BE2C (cell line): ENCODE measurements at regions not wholly inside any gene's neighbourhood (a gene's known extent, or its start where the extent isn't known, plus 50 kb on each side); places are given as distances from the start of the nearest gene placed in this dataset.

ENCODE experiments used
- DNase-seq: peaks from one replicate; pipeline ENCODE4 v3.0.0-alpha.2; 2020
- H3K27me3 ChIP-seq: fragments of 250-450 bp; sonication (Bioruptor Pico); 2 replicates; pipeline ENCODE4 v1.5.1; 2020; ENCODE audit warnings: mild to moderate bottlenecking
- H3K36me3 ChIP-seq: fragments of 250-450 bp; sonication (Bioruptor Pico); 2 replicates; pipeline ENCODE4 v1.5.1; 2020; ENCODE audit warnings: mild to moderate bottlenecking
- H3K4me1 ChIP-seq: fragments of 250-450 bp; sonication (Bioruptor Pico); 2 replicates; pipeline ENCODE4 v1.5.1; 2020
- H3K4me3 ChIP-seq: 2 replicates; pipeline ENCODE4 v1.5.1; 2011; ENCODE audit warnings: low read depth, low read length
- H3K9me3 ChIP-seq: fragments of 250-450 bp; sonication (Bioruptor Pico); 2 replicates; pipeline ENCODE4 v1.5.1; 2020
- TF ChIP-seq, protein P1 (sequence below): IDR thresholded peaks from 2 replicates; pipeline ENCODE4 v1.5.1; 2012; ENCODE audit warnings: mild to moderate bottlenecking, low read depth, low read length

DNA sequence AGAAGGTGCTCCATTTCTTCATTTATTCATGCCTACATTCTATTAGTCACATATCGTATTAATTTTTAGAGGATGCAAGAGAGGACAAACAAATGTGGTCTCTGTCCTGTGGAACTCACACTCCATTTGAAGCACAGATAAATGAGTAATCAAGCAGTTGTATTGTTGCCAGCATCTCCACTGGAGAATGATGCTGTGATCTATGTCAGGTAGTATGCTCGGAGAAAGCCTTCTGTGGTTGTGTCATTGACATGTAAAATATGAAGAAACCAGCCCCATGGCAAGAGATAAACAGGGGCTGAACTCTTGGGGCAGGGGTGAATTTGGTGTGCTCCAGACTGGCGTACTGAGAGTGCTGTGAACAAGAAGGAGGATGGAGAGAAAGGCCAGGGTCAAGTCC lies 101.2 kb downstream of the FASLG start:
- no peaks in the 10 kb centered on the region for H3K27me3 ChIP-seq

DNA sequence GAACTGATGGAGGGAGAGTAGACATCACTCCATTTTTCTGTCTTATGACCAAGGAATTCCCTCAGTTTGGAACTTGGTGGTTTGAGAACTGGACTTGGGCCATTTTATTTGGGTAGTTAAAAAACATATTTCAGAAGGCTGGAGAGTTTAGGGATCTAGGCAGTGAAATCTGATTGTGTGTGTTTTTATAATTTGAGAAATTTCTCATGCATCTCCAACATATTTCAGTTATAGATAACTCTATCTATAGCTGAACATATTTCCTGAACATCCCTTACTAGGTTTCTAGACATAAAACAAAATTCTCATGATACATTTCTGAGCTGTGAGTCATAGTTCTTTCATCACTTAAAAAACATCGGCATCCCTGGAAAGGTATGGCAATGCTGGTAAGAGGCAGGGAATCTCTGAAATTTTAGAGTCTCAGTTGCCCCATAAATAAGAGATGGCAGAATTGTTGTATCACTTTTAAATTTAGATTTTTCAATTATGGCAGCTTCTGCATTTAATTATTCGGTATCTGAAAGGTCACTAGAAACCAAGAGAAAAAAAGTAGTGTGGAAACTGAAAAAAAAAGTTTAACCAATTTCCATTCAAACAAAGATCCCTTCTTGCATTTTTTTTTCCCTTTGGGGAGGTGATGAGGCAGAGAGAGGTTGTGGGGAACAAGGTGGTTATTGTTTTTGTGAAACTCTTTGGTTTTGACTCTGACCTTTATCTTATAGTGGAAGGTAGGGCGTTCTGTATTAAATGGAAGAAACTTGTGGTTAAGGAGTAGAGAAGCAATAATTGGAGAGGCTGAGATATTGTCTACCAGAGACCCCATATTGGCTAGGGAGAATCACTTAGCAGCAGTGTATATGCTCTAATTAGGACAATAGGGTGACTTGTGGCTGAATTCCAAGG lies 102.9 kb downstream of the FASLG start:
- no peaks in the 10 kb centered on the region for H3K4me1 ChIP-seq
- no peak for DNase-seq
- H3K36me3 ChIP-seq = no peaks in the 10 kb centered on the region
- no peak overlapping the region for H3K4me3 ChIP-seq
- TF ChIP-seq, protein P1, sequence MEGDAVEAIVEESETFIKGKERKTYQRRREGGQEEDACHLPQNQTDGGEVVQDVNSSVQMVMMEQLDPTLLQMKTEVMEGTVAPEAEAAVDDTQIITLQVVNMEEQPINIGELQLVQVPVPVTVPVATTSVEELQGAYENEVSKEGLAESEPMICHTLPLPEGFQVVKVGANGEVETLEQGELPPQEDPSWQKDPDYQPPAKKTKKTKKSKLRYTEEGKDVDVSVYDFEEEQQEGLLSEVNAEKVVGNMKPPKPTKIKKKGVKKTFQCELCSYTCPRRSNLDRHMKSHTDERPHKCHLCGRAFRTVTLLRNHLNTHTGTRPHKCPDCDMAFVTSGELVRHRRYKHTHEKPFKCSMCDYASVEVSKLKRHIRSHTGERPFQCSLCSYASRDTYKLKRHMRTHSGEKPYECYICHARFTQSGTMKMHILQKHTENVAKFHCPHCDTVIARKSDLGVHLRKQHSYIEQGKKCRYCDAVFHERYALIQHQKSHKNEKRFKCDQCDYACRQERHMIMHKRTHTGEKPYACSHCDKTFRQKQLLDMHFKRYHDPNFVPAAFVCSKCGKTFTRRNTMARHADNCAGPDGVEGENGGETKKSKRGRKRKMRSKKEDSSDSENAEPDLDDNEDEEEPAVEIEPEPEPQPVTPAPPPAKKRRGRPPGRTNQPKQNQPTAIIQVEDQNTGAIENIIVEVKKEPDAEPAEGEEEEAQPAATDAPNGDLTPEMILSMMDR = no peak
- no peaks in the 10 kb centered on the region for H3K27me3 ChIP-seq
- no peaks in the 10 kb centered on the region for H3K9me3 ChIP-seq

More for the DNA sequence above, 101.2 kb downstream of the FASLG start:
- Histone ChIP-seq H3K9me3 (no peaks in the 10 kb centered on the region), H3K4me1 (no peaks in the 10 kb centered on the region), H3K36me3 (no peaks in the 10 kb centered on the region), H3K4me3 (no peak overlapping the region)
- TF ChIP-seq, protein P1 = no peak
- DNase-seq = no peak

DNA sequence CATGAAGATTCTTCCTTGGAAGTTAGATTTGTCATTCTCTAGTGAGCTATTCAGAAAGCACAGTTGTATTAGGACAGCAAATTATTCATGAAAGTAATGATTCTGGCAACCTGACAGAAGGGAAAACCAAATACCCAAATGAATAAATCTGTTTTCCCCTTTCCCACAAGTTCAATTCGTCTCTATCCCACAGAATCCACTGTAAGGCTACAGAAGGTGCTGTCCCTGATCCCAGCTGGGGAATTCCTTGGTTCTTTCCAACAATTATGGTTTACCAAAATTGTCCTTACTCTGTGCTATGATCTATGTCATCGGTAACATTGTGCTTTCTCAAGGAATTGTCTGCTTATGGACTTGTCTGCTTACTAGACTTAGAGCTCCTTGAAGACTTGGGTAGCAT lies 104.2 kb downstream of the FASLG start:
- no peak overlapping the region for H3K4me3 ChIP-seq
- TF ChIP-seq, protein P1 = no peak
- H3K4me1 ChIP-seq = no peaks in the 10 kb centered on the region
- H3K9me3 ChIP-seq = no peaks in the 10 kb centered on the region
- no peaks in the 10 kb centered on the region for H3K27me3 ChIP-seq
- DNase-seq = no peak
- H3K36me3 ChIP-seq = no peaks in the 10 kb centered on the region

DNA sequence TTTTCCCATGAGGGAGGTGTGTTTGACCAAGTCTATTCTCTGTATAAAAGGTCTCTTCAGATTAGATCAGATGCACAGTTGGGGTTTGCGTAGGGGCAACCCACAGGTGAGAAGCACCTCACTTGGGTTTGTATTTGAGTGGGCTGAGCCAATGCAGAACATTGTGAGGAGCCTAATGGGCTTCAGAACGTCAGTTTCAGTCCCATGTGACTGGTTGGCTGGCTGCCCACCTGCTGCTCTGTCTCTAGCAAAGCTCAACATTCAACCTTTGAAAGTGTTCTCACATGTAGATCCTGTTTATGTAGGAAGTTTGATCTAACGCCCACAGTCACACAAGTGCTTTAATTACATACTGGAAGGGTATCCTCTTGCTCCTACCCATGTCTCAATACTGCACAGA lies 105.5 kb downstream of the FASLG start:
- H3K9me3 ChIP-seq = no peaks in the 10 kb centered on the region
- peak; percentile 24 for DNase-seq
- TF ChIP-seq, protein P1 = no peak

DNA sequence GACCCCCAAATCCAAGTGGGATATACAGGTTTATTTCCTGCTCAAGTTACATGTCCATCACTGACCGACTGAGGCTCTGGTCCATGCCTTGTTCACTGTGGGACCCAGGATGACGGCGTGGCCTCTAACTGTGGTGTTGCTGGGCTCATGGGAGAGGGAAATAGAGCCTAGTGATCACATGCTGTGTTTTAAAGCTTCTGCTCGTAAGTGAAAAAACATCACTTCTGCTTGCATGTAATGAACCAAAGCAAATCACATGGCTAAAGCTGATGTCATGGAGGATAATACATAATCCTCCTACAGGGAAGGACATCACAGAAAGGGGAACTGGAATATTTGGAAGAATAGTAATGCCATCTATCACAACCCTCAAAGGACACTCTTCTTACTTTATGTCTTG lies 107.6 kb downstream of the FASLG start:
- Histone ChIP-seq H3K36me3 (no peaks in the 10 kb centered on the region), H3K4me3 (no peak overlapping the region), H3K9me3 (no peaks in the 10 kb centered on the region), H3K27me3 (no peaks in the 10 kb centered on the region), H3K4me1 (no peaks in the 10 kb centered on the region)
- no peak for DNase-seq
- TF ChIP-seq, protein P1 = no peak

More for the DNA sequence above, 105.5 kb downstream of the FASLG start:
- Histone ChIP-seq H3K4me3 (no peak overlapping the region), H3K27me3 (no peaks in the 10 kb centered on the region), H3K36me3 (no peaks in the 10 kb centered on the region), H3K4me1 (no peaks in the 10 kb centered on the region)

DNA sequence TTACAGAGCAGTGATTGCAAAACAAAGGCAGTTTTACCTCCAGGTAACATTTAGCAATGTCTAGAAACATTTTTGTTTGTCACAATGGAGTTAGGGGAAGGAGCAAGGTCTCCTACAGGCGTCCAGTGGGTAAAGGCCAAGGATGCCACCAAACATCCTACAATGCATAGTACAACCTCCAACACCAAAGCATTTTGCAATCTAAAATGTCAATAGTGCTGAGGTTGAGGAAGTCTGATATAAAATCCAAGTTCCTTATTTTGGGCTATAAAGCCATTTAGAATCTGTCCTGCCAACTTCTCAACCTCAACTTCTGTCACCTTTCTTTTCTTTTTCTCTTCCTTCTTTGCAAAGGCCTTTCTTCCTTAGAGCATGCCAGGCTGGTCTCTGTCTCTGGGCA lies 111.2 kb downstream of the FASLG start:
- Histone ChIP-seq H3K9me3 (no peaks in the 10 kb centered on the region; the same call in 1 of the 2 replicates), H3K36me3 (no peaks in the 10 kb centered on the region), H3K27me3 (no peaks in the 10 kb centered on the region), H3K4me3 (no peak overlapping the region), H3K4me1 (no peaks in the 10 kb centered on the region)
- DNase-seq = no peak
- TF ChIP-seq, protein P1 = no peak
